ENCODE measurements at regions not wholly inside any gene's neighbourhood (a gene's known extent, or its start where the extent isn't known, plus 50 kb on each side); places are given as distances from the start of the nearest gene placed in this dataset.

- ChIA-PET CTCF (no interaction called here), POLR2A (interaction anchor here (0.7 kb wide), 1 partner anchor 456 kb away, joined by 3 read pairs; no protein-coding TSS in a partner anchor)
- H3K4me3 ChIP-seq (ENCODE audit: low read depth, low read length), result no peak overlapping the region
- no peak for TF ChIP-seq CTCF (IDR thresholded peaks at IDR 0.05; ENCODE audit: insufficient read depth, low read depth, low read length)
- no peaks in the 10 kb centered on the region for H3K36me3 ChIP-seq (ENCODE audit: control insufficient read depth, insufficient read depth, low read length)
- H3K27me3 ChIP-seq (ENCODE audit: control insufficient read depth, insufficient read depth, low read length), result no peaks in the 10 kb centered on the region
- no peak for DNase-seq (ENCODE audit: low read depth)
Observed at GRCh38 chr5:143601917-143602333, 198.4 kb upstream of the NR3C1 start.

GRCh38 chr5:143601357-143601756 is 197.9 kb upstream of the NR3C1 start:
- H3K36me3 ChIP-seq (ENCODE audit: control insufficient read depth, insufficient read depth, low read length), result no peaks in the 10 kb centered on the region
- TF ChIP-seq CTCF (IDR thresholded peaks at IDR 0.05; ENCODE audit: insufficient read depth, low read depth, low read length), result no peak
- no peak overlapping the region for H3K4me3 ChIP-seq (ENCODE audit: low read depth, low read length)
- CTCF ChIA-PET, result no interaction called here
- DNase-seq (ENCODE audit: low read depth), result no peak
- POLR2A ChIA-PET, result no interaction called here
- no peaks in the 10 kb centered on the region for H3K27me3 ChIP-seq (ENCODE audit: control insufficient read depth, insufficient read depth, low read length)

GRCh38 chr5:143600396-143601075 is 197.1 kb upstream of the NR3C1 start:
- no peaks in the 10 kb centered on the region for H3K27me3 ChIP-seq (ENCODE audit: control insufficient read depth, insufficient read depth, low read length)
- POLR2A ChIA-PET, result no interaction called here
- CTCF ChIA-PET, result interaction anchor here (0.6 to 0.9 kb wide), 2 partner anchors 38 to 439 kb away, joined by 3 read pairs; no protein-coding TSS in a partner anchor
- no peak overlapping the region for H3K4me3 ChIP-seq (ENCODE audit: low read depth, low read length)
- H3K36me3 ChIP-seq (ENCODE audit: control insufficient read depth, insufficient read depth, low read length), result no peaks in the 10 kb centered on the region
- DNase-seq (ENCODE audit: low read depth), result no peak
- TF ChIP-seq CTCF (IDR thresholded peaks at IDR 0.05; ENCODE audit: insufficient read depth, low read depth, low read length), result no peak

GRCh38 chr5:143599474-143599873 is 196.0 kb upstream of the NR3C1 start:
- Histone ChIP-seq H3K27me3 (ENCODE audit: control insufficient read depth, insufficient read depth, low read length) (no peaks in the 10 kb centered on the region), H3K4me3 (ENCODE audit: low read depth, low read length) (no peak overlapping the region), H3K36me3 (ENCODE audit: control insufficient read depth, insufficient read depth, low read length) (no peaks in the 10 kb centered on the region)
- TF ChIP-seq CTCF (IDR thresholded peaks at IDR 0.05; ENCODE audit: insufficient read depth, low read depth, low read length), result no peak
- DNase-seq (ENCODE audit: low read depth), result no peak
- POLR2A ChIA-PET, result no interaction called here
- CTCF ChIA-PET, result no interaction called here

GRCh38 chr5:143596824-143597223 is 193.3 kb upstream of the NR3C1 start:
- DNase-seq (ENCODE audit: low read depth), result no peak
- ChIA-PET POLR2A (no interaction called here), CTCF (no interaction called here)
- Histone ChIP-seq H3K4me3 (ENCODE audit: low read depth, low read length) (no peak overlapping the region), H3K36me3 (ENCODE audit: control insufficient read depth, insufficient read depth, low read length) (no peaks in the 10 kb centered on the region), H3K27me3 (ENCODE audit: control insufficient read depth, insufficient read depth, low read length) (no peaks in the 10 kb centered on the region)
- TF ChIP-seq CTCF (IDR thresholded peaks at IDR 0.05; ENCODE audit: insufficient read depth, low read depth, low read length), result no peak

Measured in BJ (cell line).